ENCODE measurements at regions not wholly inside any gene's neighbourhood (a gene's known extent, or its start where the extent isn't known, plus 50 kb on each side); places are given as distances from the start of the nearest gene placed in this dataset.

- no peak overlapping the region for H3K4me3 Mint-ChIP-seq
- peaks cover 20% of the 10 kb centered on the region for H3K9me3 Mint-ChIP-seq
- no peak for DNase-seq
- H3K36me3 Mint-ChIP-seq (ENCODE audit: low read depth) = no peaks in the 10 kb centered on the region
- H3K4me1 Mint-ChIP-seq = no peaks in the 10 kb centered on the region
- no peak overlapping the region for H3K27ac Mint-ChIP-seq
- no peaks in the 10 kb centered on the region for H3K27me3 Mint-ChIP-seq
- ChIA-PET POLR2A (no interaction called here), CTCF (no interaction called here)
These were observed 194.8 kb upstream of the ZNF507 start for GRCh38 chr19:32150605-32151004.

GRCh38 chr19:32154418-32154817, 191.0 kb upstream of the ZNF507 start:
- H3K27ac Mint-ChIP-seq = no peak overlapping the region
- no peaks in the 10 kb centered on the region for H3K27me3 Mint-ChIP-seq
- no peaks in the 10 kb centered on the region for H3K4me1 Mint-ChIP-seq
- H3K36me3 Mint-ChIP-seq (ENCODE audit: low read depth) = no peaks in the 10 kb centered on the region
- POLR2A ChIA-PET = no interaction called here
- no peak overlapping the region for H3K4me3 Mint-ChIP-seq
- no peak for DNase-seq
- CTCF ChIA-PET = no interaction called here
- peaks cover 2% of the 10 kb centered on the region for H3K9me3 Mint-ChIP-seq

- Mint-ChIP-seq H3K9me3 (no peaks in the 10 kb centered on the region), H3K27ac (no peak overlapping the region), H3K27me3 (no peaks in the 10 kb centered on the region), H3K4me3 (no peak overlapping the region), H3K36me3 (ENCODE audit: low read depth) (no peaks in the 10 kb centered on the region), H3K4me1 (no peaks in the 10 kb centered on the region)
- no peak for DNase-seq
- CTCF ChIA-PET = interaction anchor here (0.6 to 1.0 kb wide), 3 partner anchors 9 to 404 kb away, joined by 3 to 4 read pairs (median 3); no protein-coding TSS in a partner anchor
- POLR2A ChIA-PET = no interaction called here
These were observed 180.9 kb upstream of the ZNF507 start for GRCh38 chr19:32164384-32164992.

- DNase-seq = no peak
- CTCF ChIA-PET = no interaction called here
- H3K27me3 Mint-ChIP-seq = no peaks in the 10 kb centered on the region
- H3K36me3 Mint-ChIP-seq (ENCODE audit: low read depth) = no peaks in the 10 kb centered on the region
- H3K9me3 Mint-ChIP-seq = no peaks in the 10 kb centered on the region
- POLR2A ChIA-PET = no interaction called here
- no peak overlapping the region for H3K4me3 Mint-ChIP-seq
- no peaks in the 10 kb centered on the region for H3K4me1 Mint-ChIP-seq
- H3K27ac Mint-ChIP-seq = no peak overlapping the region
These were observed 180.3 kb upstream of the ZNF507 start for GRCh38 chr19:32165141-32165540.

GRCh38 chr19:32165750-32166149, 179.7 kb upstream of the ZNF507 start:
- no peak overlapping the region for H3K27ac Mint-ChIP-seq
- no peaks in the 10 kb centered on the region for H3K4me1 Mint-ChIP-seq
- no peaks in the 10 kb centered on the region for H3K27me3 Mint-ChIP-seq
- H3K4me3 Mint-ChIP-seq = no peak overlapping the region
- POLR2A ChIA-PET = no interaction called here
- CTCF ChIA-PET = no interaction called here
- DNase-seq = no peak
- H3K36me3 Mint-ChIP-seq (ENCODE audit: low read depth) = no peaks in the 10 kb centered on the region
- no peaks in the 10 kb centered on the region for H3K9me3 Mint-ChIP-seq

- POLR2A ChIA-PET = no interaction called here
- no peak overlapping the region for H3K27ac Mint-ChIP-seq
- H3K36me3 Mint-ChIP-seq (ENCODE audit: low read depth) = no peaks in the 10 kb centered on the region
These were observed 179.2 kb upstream of the ZNF507 start for GRCh38 chr19:32166238-32166637.

GRCh38 chr19:32168111-32168510, 177.3 kb upstream of the ZNF507 start:
- no peak for DNase-seq
- H3K4me3 Mint-ChIP-seq = no peak overlapping the region
- no peaks in the 10 kb centered on the region for H3K9me3 Mint-ChIP-seq
- H3K27ac Mint-ChIP-seq = no peak overlapping the region
- ChIA-PET POLR2A (no interaction called here), CTCF (interaction anchor here (0.6 kb wide), 1 partner anchor 1898 kb away, joined by 3 read pairs; no protein-coding TSS in a partner anchor)
- H3K27me3 Mint-ChIP-seq = no peaks in the 10 kb centered on the region
- H3K4me1 Mint-ChIP-seq = no peaks in the 10 kb centered on the region
- H3K36me3 Mint-ChIP-seq (ENCODE audit: low read depth) = no peaks in the 10 kb centered on the region

More at GRCh38 chr19:32166238-32166637, 179.2 kb upstream of the ZNF507 start:
- CTCF ChIA-PET = no interaction called here
- Mint-ChIP-seq H3K4me1 (no peaks in the 10 kb centered on the region), H3K27me3 (no peaks in the 10 kb centered on the region), H3K4me3 (no peak overlapping the region), H3K9me3 (no peaks in the 10 kb centered on the region)
- no peak for DNase-seq

GRCh38 chr19:32168606-32169005, 176.8 kb upstream of the ZNF507 start:
- H3K27me3 Mint-ChIP-seq = no peaks in the 10 kb centered on the region
- no peak for DNase-seq
- no peaks in the 10 kb centered on the region for H3K36me3 Mint-ChIP-seq (ENCODE audit: low read depth)
- H3K27ac Mint-ChIP-seq = no peak overlapping the region
- ChIA-PET POLR2A (no interaction called here), CTCF (no interaction called here)
- H3K9me3 Mint-ChIP-seq = no peaks in the 10 kb centered on the region
- no peaks in the 10 kb centered on the region for H3K4me1 Mint-ChIP-seq
- no peak overlapping the region for H3K4me3 Mint-ChIP-seq

GRCh38 chr19:32171719-32172151, 173.7 kb upstream of the ZNF507 start:
- no peaks in the 10 kb centered on the region for H3K36me3 Mint-ChIP-seq (ENCODE audit: low read depth)

GRCh38 chr19:32172566-32173160, 172.7 kb upstream of the ZNF507 start:
- H3K9me3 Mint-ChIP-seq = no peaks in the 10 kb centered on the region
- CTCF ChIA-PET = interaction anchor here (0.9 kb wide), 1 partner anchor 9 kb away, joined by 3 read pairs; no protein-coding TSS in a partner anchor

More at GRCh38 chr19:32171719-32172151, 173.7 kb upstream of the ZNF507 start:
- Mint-ChIP-seq H3K4me1 (no peaks in the 10 kb centered on the region), H3K27ac (no peak overlapping the region), H3K4me3 (no peak overlapping the region), H3K27me3 (no peaks in the 10 kb centered on the region), H3K9me3 (no peaks in the 10 kb centered on the region)
- ChIA-PET POLR2A (no interaction called here), CTCF (no interaction called here)
- no peak for DNase-seq

GRCh38 chr19:32173836-32174235, 171.6 kb upstream of the ZNF507 start:
- ChIA-PET CTCF (interaction anchor here (0.6 to 0.9 kb wide), 2 partner anchors 10 to 17 kb away, joined by 3 read pairs; no protein-coding TSS in a partner anchor), POLR2A (no interaction called here)
- H3K36me3 Mint-ChIP-seq (ENCODE audit: low read depth) = no peaks in the 10 kb centered on the region
- no peaks in the 10 kb centered on the region for H3K9me3 Mint-ChIP-seq
- no peak overlapping the region for H3K4me3 Mint-ChIP-seq
- no peaks in the 10 kb centered on the region for H3K4me1 Mint-ChIP-seq
- no peak for DNase-seq
- no peak overlapping the region for H3K27ac Mint-ChIP-seq
- H3K27me3 Mint-ChIP-seq = no peaks in the 10 kb centered on the region

More at GRCh38 chr19:32172566-32173160, 172.7 kb upstream of the ZNF507 start:
- H3K4me3 Mint-ChIP-seq = no peak overlapping the region
- no peaks in the 10 kb centered on the region for H3K27me3 Mint-ChIP-seq
- no peaks in the 10 kb centered on the region for H3K4me1 Mint-ChIP-seq
- no peak overlapping the region for H3K27ac Mint-ChIP-seq
- no peaks in the 10 kb centered on the region for H3K36me3 Mint-ChIP-seq (ENCODE audit: low read depth)
- POLR2A ChIA-PET = no interaction called here
- DNase-seq = no peak

- H3K36me3 Mint-ChIP-seq (ENCODE audit: low read depth) = no peaks in the 10 kb centered on the region
- no peak for DNase-seq
- CTCF ChIA-PET = interaction anchor here (0.6 kb wide), 1 partner anchor 17 kb away, joined by 3 read pairs; no protein-coding TSS in a partner anchor
- no peaks in the 10 kb centered on the region for H3K9me3 Mint-ChIP-seq
- POLR2A ChIA-PET = no interaction called here
- no peaks in the 10 kb centered on the region for H3K4me1 Mint-ChIP-seq
- no peak overlapping the region for H3K27ac Mint-ChIP-seq
- no peak overlapping the region for H3K4me3 Mint-ChIP-seq
- no peaks in the 10 kb centered on the region for H3K27me3 Mint-ChIP-seq
These were observed 170.9 kb upstream of the ZNF507 start for GRCh38 chr19:32174386-32175113.

GRCh38 chr19:32176591-32176990, 168.8 kb upstream of the ZNF507 start:
- no peaks in the 10 kb centered on the region for H3K9me3 Mint-ChIP-seq
- ChIA-PET CTCF (no interaction called here), POLR2A (no interaction called here)
- no peak for DNase-seq
- H3K27me3 Mint-ChIP-seq = no peaks in the 10 kb centered on the region
- no peaks in the 10 kb centered on the region for H3K36me3 Mint-ChIP-seq (ENCODE audit: low read depth)
- no peaks in the 10 kb centered on the region for H3K4me1 Mint-ChIP-seq
- H3K27ac Mint-ChIP-seq = no peak overlapping the region
- no peak overlapping the region for H3K4me3 Mint-ChIP-seq

All from activated CD4-positive, alpha-beta T cell treated with anti-CD3 and anti-CD28 coated beads, Interleukin-2, amount 10 ng/mL, durations not matched to agents 7 days and 5 days (primary cell).